ENCODE measurements at regions not wholly inside any gene's neighbourhood (a gene's known extent, or its start where the extent isn't known, plus 50 kb on each side); places are given as distances from the start of the nearest gene placed in this dataset.

DNA sequence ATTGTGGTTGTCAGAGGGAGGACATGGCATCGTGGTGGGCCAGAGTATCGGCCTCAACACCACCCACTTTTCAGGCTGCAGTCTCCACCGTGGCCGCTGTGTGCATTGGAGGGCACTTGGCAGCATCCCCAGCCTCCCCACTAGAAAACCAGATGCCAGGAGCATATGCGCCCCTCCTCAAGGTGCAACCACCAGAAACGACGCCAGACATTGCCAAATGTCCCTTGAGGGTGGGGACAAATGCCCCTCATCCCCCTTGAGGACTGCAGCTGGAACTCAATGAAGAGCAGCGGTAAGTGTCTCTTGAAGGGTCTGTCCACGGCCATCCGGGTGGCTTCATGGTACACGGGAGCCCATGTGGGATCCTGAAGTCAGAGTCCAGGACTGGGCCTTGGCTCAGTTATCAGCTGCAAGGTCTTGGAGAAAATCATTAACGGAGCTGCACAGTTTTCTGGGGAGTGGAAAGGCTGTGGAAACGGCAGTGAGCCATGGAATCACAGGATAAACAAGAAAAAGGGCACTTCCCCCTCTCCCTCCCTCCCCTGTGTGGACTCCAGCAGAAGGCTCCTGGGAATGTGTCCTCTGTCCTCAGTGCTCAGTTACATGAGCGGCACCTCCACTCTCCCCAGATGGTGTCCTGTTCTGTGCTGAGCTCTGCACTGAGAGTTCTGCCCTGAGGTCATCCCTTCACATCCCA lies 324.4 kb upstream of the B3GAT1 start:
- intact Hi-C loops (cut with DNase I): no loop called here
- ATAC-seq: no peak
- 67 to 71% methylated on average over 14 of the region's 14 CpGs for WGBS, 2 donors
- H3K4me1 ChIP-seq: peaks cover 0 to 2% (median 0%) of the 10 kb centered on the region in 9 donors
- no peak overlapping the region for H3K27ac ChIP-seq
- no peaks in the 10 kb centered on the region for H3K9me3 ChIP-seq
- H3K27me3 ChIP-seq: peaks cover 0 to 31% (median 0%) of the 10 kb centered on the region in 7 donors
- DNase-seq: no peak
- H3K36me3 ChIP-seq: no peaks in the 10 kb centered on the region
- no peak for TF ChIP-seq CTCF (IDR thresholded peaks at IDR 0.05)
- H3K4me3 ChIP-seq: no peak overlapping the region

GRCh38 chr11:134734894-134735293 lies 322.9 kb upstream of the B3GAT1 start:
- Histone ChIP-seq H3K4me3 (no peak overlapping the region), H3K36me3 (no peaks in the 10 kb centered on the region), H3K27ac (no peak overlapping the region), H3K27me3 (peaks cover 0 to 42% (median 4%) of the 10 kb centered on the region in 7 donors), H3K4me1 (no peaks in the 10 kb centered on the region), H3K9me3 (no peaks in the 10 kb centered on the region)
- no peak for DNase-seq
- 81 to 83% methylated on average over 11 of the region's 14 CpGs for WGBS, 2 donors
- TF ChIP-seq CTCF (IDR thresholded peaks at IDR 0.05): no peak
- intact Hi-C loops (cut with DNase I): no loop called here
- no peak for ATAC-seq

GRCh38 chr11:134734141-134734845 lies 322.3 kb upstream of the B3GAT1 start:
- 26 to 34% methylated on average over 9 of the region's 9 CpGs for WGBS, 2 donors
- no peak overlapping the region for H3K27ac ChIP-seq

GRCh38 chr11:134733646-134734045 lies 321.6 kb upstream of the B3GAT1 start:
- Histone ChIP-seq H3K4me1 (no peaks in the 10 kb centered on the region), H3K9me3 (no peaks in the 10 kb centered on the region), H3K36me3 (no peaks in the 10 kb centered on the region), H3K4me3 (no peak overlapping the region), H3K27me3 (peaks cover 0 to 49% (median 4%) of the 10 kb centered on the region in 7 donors), H3K27ac (no peak overlapping the region)
- 45 to 55% methylated on average over 9 of the region's 9 CpGs for WGBS, 2 donors
- DNase-seq (no peak), ATAC-seq (no peak)
- no peak for TF ChIP-seq CTCF (IDR thresholded peaks at IDR 0.05)
- intact Hi-C loops (cut with DNase I): no loop called here

More at GRCh38 chr11:134734141-134734845, 322.3 kb upstream of the B3GAT1 start:
- H3K36me3 ChIP-seq: no peaks in the 10 kb centered on the region
- TF ChIP-seq CTCF (IDR thresholded peaks at IDR 0.05): no peak
- no peak overlapping the region for H3K4me3 ChIP-seq
- H3K27me3 ChIP-seq: peaks cover 0 to 45% (median 4%) of the 10 kb centered on the region in 7 donors
- DNase-seq (no peak), ATAC-seq (no peak)
- intact Hi-C loops (cut with DNase I): no loop called here
- no peaks in the 10 kb centered on the region for H3K4me1 ChIP-seq
- no peaks in the 10 kb centered on the region for H3K9me3 ChIP-seq

Data from heart right ventricle (tissue), 16 donors.